HG02852 (cell line): ENCODE measurements at regions not wholly inside any gene's neighbourhood (a gene's known extent, or its start where the extent isn't known, plus 50 kb on each side); places are given as distances from the start of the nearest gene placed in this dataset.

ENCODE experiments used
- ATAC-seq: cut with Tn5 transposase; IDR thresholded peaks from one replicate; pipeline ENCODE4 v1.9.1; 2021; ENCODE audit warnings: mild to moderate bottlenecking, moderate library complexity; ENCODE audit not compliant: unreplicated experiment

GRCh38 chr5:90201923-90202322, 207.6 kb downstream of the CETN3 start:
- ATAC-seq, result no peak

GRCh38 chr5:90193185-90193822, 216.3 kb downstream of the CETN3 start:
- ATAC-seq, result no peak

GRCh38 chr5:90191352-90192045, 218.1 kb downstream of the CETN3 start:
- ATAC-seq, result no peak

- no peak for ATAC-seq
Observed at GRCh38 chr5:90185897-90186468, 223.6 kb downstream of the CETN3 start.

GRCh38 chr5:90184764-90185163, 224.8 kb downstream of the CETN3 start:
- ATAC-seq, result no peak

- ATAC-seq, result no peak
Observed at GRCh38 chr5:90182726-90183125, 226.8 kb downstream of the CETN3 start.

GRCh38 chr5:90174236-90174635, 235.3 kb downstream of the CETN3 start:
- ATAC-seq, result no peak

- no peak for ATAC-seq
Observed at GRCh38 chr5:90173299-90174030, 236.1 kb downstream of the CETN3 start.

GRCh38 chr5:90171466-90171865, 238.1 kb downstream of the CETN3 start:
- ATAC-seq, result no peak

- ATAC-seq, result no peak
Observed at GRCh38 chr5:90170261-90170660, 239.3 kb downstream of the CETN3 start.

GRCh38 chr5:90169078-90169477, 240.5 kb downstream of the CETN3 start:
- no peak for ATAC-seq

- no peak for ATAC-seq
Observed at GRCh38 chr5:90168399-90168798, 241.2 kb downstream of the CETN3 start.

GRCh38 chr5:90166816-90167215, 242.7 kb downstream of the CETN3 start:
- no peak for ATAC-seq

- no peak for ATAC-seq
Observed at GRCh38 chr5:90162324-90162723, 247.2 kb downstream of the CETN3 start.

- ATAC-seq, result no peak
Observed at GRCh38 chr5:90161414-90161813, 248.1 kb downstream of the CETN3 start.

- no peak for ATAC-seq
Observed at GRCh38 chr5:90158131-90158530, 251.4 kb downstream of the CETN3 start.

GRCh38 chr5:90153031-90153430, 256.5 kb downstream of the CETN3 start:
- ATAC-seq, result no peak

- ATAC-seq, result no peak
Observed at GRCh38 chr5:90144625-90145327, 264.8 kb downstream of the CETN3 start.

GRCh38 chr5:90142541-90142940, 267.0 kb downstream of the CETN3 start:
- ATAC-seq, result no peak

GRCh38 chr5:90141984-90142383, 267.6 kb downstream of the CETN3 start:
- no peak for ATAC-seq

- ATAC-seq, result no peak
Observed at GRCh38 chr5:90136952-90137528, 272.5 kb downstream of the CETN3 start.
